SK-N-MC (cell line): ENCODE measurements at regions not wholly inside any gene's neighbourhood (a gene's known extent, or its start where the extent isn't known, plus 50 kb on each side); places are given as distances from the start of the nearest gene placed in this dataset.

Experiments used
- EZH2 ChIP-seq: fragments of 200-600 bp; sonication (generic); IDR thresholded peaks from one replicate; pipeline ENCODE4 v1.6.1; 2017; ENCODE audit warnings: antibody characterized with exemption
- FOXP2 ChIP-seq: optimal IDR thresholded peaks from 2 replicates; pipeline ENCODE3; 2011; ENCODE audit warnings: mild to moderate bottlenecking, moderate library complexity; ENCODE audit not compliant: insufficient read depth; ENCODE audit errors: extremely low read length, control extremely low read depth
- POLR2AphosphoS5 ChIP-seq: IDR thresholded peaks from 2 replicates; pipeline ENCODE4 v1.6.1; 2012; ENCODE audit warnings: mild to moderate bottlenecking, low read depth, low read length, borderline replicate concordance

GRCh38 chr15:58277333-58277732, 139.2 kb downstream of the AQP9 start:
- TF ChIP-seq EZH2 = no peak
- no peak for TF ChIP-seq POLR2AphosphoS5
- TF ChIP-seq FOXP2 = no peak
